ENCODE measurements at regions not wholly inside any gene's neighbourhood (a gene's known extent, or its start where the extent isn't known, plus 50 kb on each side); places are given as distances from the start of the nearest gene placed in this dataset.

- H3K27me3 ChIP-seq (ENCODE audit: control insufficient read depth in 3 of 3, insufficient read depth in 3 of 3, low read depth in 1 of 3, low read length in 3 of 3): no peaks in the 10 kb centered on the region
- DNase-seq (ENCODE audit: low spot score): no peak
- H2BK120ac ChIP-seq (ENCODE audit: low read depth, low read length): no peak overlapping the region
- no peak overlapping the region for H4K91ac ChIP-seq (ENCODE audit: low read depth, low read length, poor library complexity)
- H3K36me3 ChIP-seq (replicated peaks in 1 of 2; ENCODE audit: control insufficient read depth in 2 of 2, insufficient read depth in 2 of 2, low read length in 2 of 2): no peaks in the 10 kb centered on the region
- no peak overlapping the region for H2AK5ac ChIP-seq (ENCODE audit: low read depth, low read length)
- H3K23ac ChIP-seq (ENCODE audit: low read depth, low read length, poor library complexity): no peak overlapping the region
- no peak overlapping the region for H4K8ac ChIP-seq (ENCODE audit: low read depth, low read length)
- no peak overlapping the region for H3K14ac ChIP-seq (ENCODE audit: low read length)
- no peak overlapping the region for H3K18ac ChIP-seq (ENCODE audit: low read length)
- no peak overlapping the region for H3K27ac ChIP-seq (replicated peaks; ENCODE audit: low read length)
- H3K4ac ChIP-seq (ENCODE audit: low read length): no peak overlapping the region
- no peak overlapping the region for H3K4me3 ChIP-seq (ENCODE audit: low read length in 2 of 2)
- H3K4me1 ChIP-seq (ENCODE audit: control insufficient read depth in 2 of 2, insufficient read depth in 1 of 2, low read depth in 1 of 2, low read length in 2 of 2): no peaks in the 10 kb centered on the region
- H2AFZ ChIP-seq (ENCODE audit: low read length): no peak overlapping the region
- H2BK15ac ChIP-seq (ENCODE audit: low read length): no peak overlapping the region
- H3K4me2 ChIP-seq (ENCODE audit: insufficient read depth, low read length, poor library complexity, severe bottlenecking): no peak overlapping the region
- H3K9me3 ChIP-seq (replicated peaks in 1 of 2; ENCODE audit: control insufficient read depth in 2 of 2, insufficient read depth in 1 of 2, low read depth in 1 of 2, low read length in 2 of 2): no peaks in the 10 kb centered on the region
- H2BK5ac ChIP-seq (ENCODE audit: low read length): no peak overlapping the region
- no peaks in the 10 kb centered on the region for H3K79me1 ChIP-seq (ENCODE audit: low read depth, low read length)
- H3K9ac ChIP-seq (ENCODE audit: low read depth, low read length, poor library complexity): no peak overlapping the region
- H2BK12ac ChIP-seq (ENCODE audit: low read length): no peak overlapping the region
These were observed 407.3 kb downstream of the IDS start for GRCh38 chrX:149097786-149098185.

- Histone ChIP-seq H2BK15ac (ENCODE audit: low read length) (no peak overlapping the region), H3K79me1 (ENCODE audit: low read depth, low read length) (no peaks in the 10 kb centered on the region), H3K4ac (ENCODE audit: low read length) (no peak overlapping the region), H3K4me2 (ENCODE audit: insufficient read depth, low read length, poor library complexity, severe bottlenecking) (no peak overlapping the region), H3K9ac (ENCODE audit: low read depth, low read length, poor library complexity) (no peak overlapping the region), H4K8ac (ENCODE audit: low read depth, low read length) (no peak overlapping the region), H2BK5ac (ENCODE audit: low read length) (no peak overlapping the region), H3K18ac (ENCODE audit: low read length) (no peak overlapping the region), H3K36me3 (replicated peaks in 1 of 2; ENCODE audit: control insufficient read depth in 2 of 2, insufficient read depth in 2 of 2, low read length in 2 of 2) (no peaks in the 10 kb centered on the region), H3K27me3 (ENCODE audit: control insufficient read depth in 3 of 3, insufficient read depth in 3 of 3, low read depth in 1 of 3, low read length in 3 of 3) (no peaks in the 10 kb centered on the region), H3K27ac (replicated peaks; ENCODE audit: low read length) (no peak overlapping the region), H3K4me1 (ENCODE audit: control insufficient read depth in 2 of 2, insufficient read depth in 1 of 2, low read depth in 1 of 2, low read length in 2 of 2) (no peaks in the 10 kb centered on the region), H3K23ac (ENCODE audit: low read depth, low read length, poor library complexity) (no peak overlapping the region), H4K91ac (ENCODE audit: low read depth, low read length, poor library complexity) (no peak overlapping the region), H3K4me3 (ENCODE audit: low read length in 2 of 2) (no peak overlapping the region), H3K9me3 (replicated peaks in 1 of 2; ENCODE audit: control insufficient read depth in 2 of 2, insufficient read depth in 1 of 2, low read depth in 1 of 2, low read length in 2 of 2) (no peaks in the 10 kb centered on the region), H2AK5ac (ENCODE audit: low read depth, low read length) (no peak overlapping the region), H2AFZ (ENCODE audit: low read length) (no peak overlapping the region), H3K14ac (ENCODE audit: low read length) (no peak overlapping the region), H2BK12ac (ENCODE audit: low read length) (no peak overlapping the region), H2BK120ac (ENCODE audit: low read depth, low read length) (no peak overlapping the region)
- no peak for DNase-seq (ENCODE audit: low spot score)
- no CpG with 5 or more reads among the region's 3 CpGs for WGBS, 2 donors (ENCODE audit: extremely low coverage in 2 of 2, insufficient read length in 2 of 2, insufficient replicate concordance in 1 of 2)
These were observed 412.9 kb downstream of the IDS start for GRCh38 chrX:149092179-149092578.

- H3K23ac ChIP-seq (ENCODE audit: low read depth, low read length, poor library complexity): no peak overlapping the region
- DNase-seq (ENCODE audit: low spot score): no peak
- H3K18ac ChIP-seq (ENCODE audit: low read length): no peak overlapping the region
- no peak overlapping the region for H2AFZ ChIP-seq (ENCODE audit: low read length)
- no CpG with 5 or more reads among the region's 5 CpGs for WGBS, 2 donors (ENCODE audit: extremely low coverage in 2 of 2, insufficient read length in 2 of 2, insufficient replicate concordance in 1 of 2)
- H3K4me2 ChIP-seq (ENCODE audit: insufficient read depth, low read length, poor library complexity, severe bottlenecking): no peak overlapping the region
- no peak overlapping the region for H3K14ac ChIP-seq (ENCODE audit: low read length)
- H2AK5ac ChIP-seq (ENCODE audit: low read depth, low read length): no peak overlapping the region
- H3K9me3 ChIP-seq (replicated peaks in 1 of 2; ENCODE audit: control insufficient read depth in 2 of 2, insufficient read depth in 1 of 2, low read depth in 1 of 2, low read length in 2 of 2): no peaks in the 10 kb centered on the region
- no peak overlapping the region for H4K8ac ChIP-seq (ENCODE audit: low read depth, low read length)
- H3K27ac ChIP-seq (replicated peaks; ENCODE audit: low read length): no peak overlapping the region
- H3K4ac ChIP-seq (ENCODE audit: low read length): no peak overlapping the region
- H4K91ac ChIP-seq (ENCODE audit: low read depth, low read length, poor library complexity): no peak overlapping the region
- no peaks in the 10 kb centered on the region for H3K36me3 ChIP-seq (replicated peaks in 1 of 2; ENCODE audit: control insufficient read depth in 2 of 2, insufficient read depth in 2 of 2, low read length in 2 of 2)
- no peak overlapping the region for H3K9ac ChIP-seq (ENCODE audit: low read depth, low read length, poor library complexity)
- peaks cover 2% of the 10 kb centered on the region for H3K79me1 ChIP-seq (ENCODE audit: low read depth, low read length)
- H2BK15ac ChIP-seq (ENCODE audit: low read length): no peak overlapping the region
- no peak overlapping the region for H2BK12ac ChIP-seq (ENCODE audit: low read length)
- no peak overlapping the region for H2BK5ac ChIP-seq (ENCODE audit: low read length)
- H3K27me3 ChIP-seq (ENCODE audit: control insufficient read depth in 3 of 3, insufficient read depth in 3 of 3, low read depth in 1 of 3, low read length in 3 of 3): no peaks in the 10 kb centered on the region
- H3K4me3 ChIP-seq (ENCODE audit: low read length in 2 of 2): no peak overlapping the region
- H2BK120ac ChIP-seq (ENCODE audit: low read depth, low read length): no peak overlapping the region
- no peaks in the 10 kb centered on the region for H3K4me1 ChIP-seq (ENCODE audit: control insufficient read depth in 2 of 2, insufficient read depth in 1 of 2, low read depth in 1 of 2, low read length in 2 of 2)
These were observed 425.2 kb downstream of the IDS start for GRCh38 chrX:149079805-149080406.

GRCh38 chrX:149074398-149074797 is 430.7 kb downstream of the IDS start:
- Histone ChIP-seq H2AK5ac (ENCODE audit: low read depth, low read length) (no peak overlapping the region), H2BK5ac (ENCODE audit: low read length) (no peak overlapping the region), H3K4ac (ENCODE audit: low read length) (no peak overlapping the region), H3K4me2 (ENCODE audit: insufficient read depth, low read length, poor library complexity, severe bottlenecking) (no peak overlapping the region), H4K91ac (ENCODE audit: low read depth, low read length, poor library complexity) (no peak overlapping the region), H3K79me1 (ENCODE audit: low read depth, low read length) (peaks cover 2% of the 10 kb centered on the region), H3K9me3 (replicated peaks in 1 of 2; ENCODE audit: control insufficient read depth in 2 of 2, insufficient read depth in 1 of 2, low read depth in 1 of 2, low read length in 2 of 2) (no peaks in the 10 kb centered on the region), H3K27me3 (ENCODE audit: control insufficient read depth in 3 of 3, insufficient read depth in 3 of 3, low read depth in 1 of 3, low read length in 3 of 3) (no peaks in the 10 kb centered on the region), H3K18ac (ENCODE audit: low read length) (no peak overlapping the region), H3K14ac (ENCODE audit: low read length) (no peak overlapping the region), H4K8ac (ENCODE audit: low read depth, low read length) (no peak overlapping the region), H2BK12ac (ENCODE audit: low read length) (no peak overlapping the region), H3K27ac (replicated peaks; ENCODE audit: low read length) (no peak overlapping the region), H2BK15ac (ENCODE audit: low read length) (no peak overlapping the region), H3K9ac (ENCODE audit: low read depth, low read length, poor library complexity) (no peak overlapping the region), H3K4me3 (ENCODE audit: low read length in 2 of 2) (no peak overlapping the region), H3K4me1 (ENCODE audit: control insufficient read depth in 2 of 2, insufficient read depth in 1 of 2, low read depth in 1 of 2, low read length in 2 of 2) (no peaks in the 10 kb centered on the region), H3K23ac (ENCODE audit: low read depth, low read length, poor library complexity) (no peak overlapping the region), H2BK120ac (ENCODE audit: low read depth, low read length) (no peak overlapping the region), H3K36me3 (replicated peaks in 1 of 2; ENCODE audit: control insufficient read depth in 2 of 2, insufficient read depth in 2 of 2, low read length in 2 of 2) (no peaks in the 10 kb centered on the region), H2AFZ (ENCODE audit: low read length) (peak overlapping the region; percentile 22)
- WGBS, 2 donors (ENCODE audit: extremely low coverage in 2 of 2, insufficient read length in 2 of 2, insufficient replicate concordance in 1 of 2): no CpG with 5 or more reads among the region's 8 CpGs
- DNase-seq (ENCODE audit: low spot score): no peak

All from neuronal stem cell (in vitro differentiated cells).